Stimulated activated CD4-positive, alpha-beta T cell treated with anti-CD3 and anti-CD28 coated beads, Interleukin-4, amount 100 ng/mL, for 4 hours (primary cell): ENCODE measurements at regions not wholly inside any gene's neighbourhood (a gene's known extent, or its start where the extent isn't known, plus 50 kb on each side); places are given as distances from the start of the nearest gene placed in this dataset.
"Not testable (repeated sequence)": the region's sequence is repeated elsewhere in the genome, so short reads cannot be mapped to it uniquely, and the experiment has no call there.

Source experiments
- DNase-seq, 2 experiments: peaks; one replicate each; pipeline ENCODE4 v3.0.0-alpha.2; 2020

DNA sequence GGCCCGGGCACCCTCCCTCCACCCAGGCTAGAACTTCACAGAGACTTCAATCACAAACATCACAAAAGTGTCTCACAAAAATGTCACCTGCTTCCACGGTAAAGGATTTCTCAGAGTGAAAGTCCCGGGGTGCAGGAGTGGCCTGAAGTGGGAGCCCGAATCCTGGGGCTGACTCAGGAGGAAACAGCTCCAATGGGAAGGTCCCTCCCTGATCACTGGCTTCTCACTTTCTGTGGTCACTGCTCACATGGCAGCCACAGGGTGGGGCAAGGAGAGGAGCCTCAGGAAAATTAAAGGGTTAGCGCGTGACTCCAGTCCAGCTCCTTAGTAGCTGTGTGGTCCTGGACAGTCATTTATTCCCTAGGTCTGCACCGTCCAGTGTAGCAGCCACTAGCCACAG, 564.5 kb upstream of the B3GAT1 start:
- DNase-seq: no peak

DNA sequence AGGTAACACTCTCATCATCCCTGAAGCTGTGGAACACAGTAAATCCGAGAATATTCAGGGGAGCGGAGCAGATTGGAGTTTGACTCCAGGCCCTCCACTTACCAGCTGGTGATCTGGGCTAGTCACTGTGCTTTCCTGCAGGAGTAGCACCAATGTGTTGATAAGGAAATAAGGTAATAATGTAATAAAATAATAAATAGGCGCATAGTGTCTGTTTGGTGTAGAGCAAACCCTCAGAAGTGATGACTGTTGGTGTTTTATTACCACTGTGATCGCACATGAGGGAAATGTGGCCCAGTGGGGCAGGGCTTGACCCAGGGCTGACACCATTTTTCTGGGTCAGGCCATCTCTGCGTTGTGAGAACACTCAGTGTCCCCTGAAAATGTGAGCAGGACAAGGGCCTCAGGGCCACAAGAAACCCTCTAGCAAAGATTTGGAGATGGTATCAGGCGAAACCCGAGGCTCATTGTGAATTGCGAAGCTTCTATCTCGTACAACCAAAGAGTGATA, 563.9 kb upstream of the B3GAT1 start:
- no peak for DNase-seq

DNA sequence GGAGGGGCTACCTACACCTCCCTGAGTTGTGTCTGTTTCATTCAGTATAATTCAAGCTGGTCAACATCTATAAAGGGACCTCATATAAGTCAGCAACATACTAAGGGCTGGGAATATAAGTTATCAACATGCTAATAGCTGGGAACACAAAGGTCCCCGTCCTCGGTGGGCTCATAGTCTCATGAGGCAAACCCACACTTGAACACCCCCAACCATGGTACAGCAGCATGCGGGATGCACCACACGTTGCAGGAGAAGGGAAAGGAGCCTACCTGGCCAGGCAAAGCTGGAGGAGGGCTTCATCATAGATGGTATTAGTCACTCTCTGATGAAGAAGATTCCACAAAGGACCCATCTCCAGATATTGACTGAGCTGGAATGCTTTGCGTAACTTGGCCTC, 561.8 kb upstream of the B3GAT1 start:
- no peak for DNase-seq

DNA sequence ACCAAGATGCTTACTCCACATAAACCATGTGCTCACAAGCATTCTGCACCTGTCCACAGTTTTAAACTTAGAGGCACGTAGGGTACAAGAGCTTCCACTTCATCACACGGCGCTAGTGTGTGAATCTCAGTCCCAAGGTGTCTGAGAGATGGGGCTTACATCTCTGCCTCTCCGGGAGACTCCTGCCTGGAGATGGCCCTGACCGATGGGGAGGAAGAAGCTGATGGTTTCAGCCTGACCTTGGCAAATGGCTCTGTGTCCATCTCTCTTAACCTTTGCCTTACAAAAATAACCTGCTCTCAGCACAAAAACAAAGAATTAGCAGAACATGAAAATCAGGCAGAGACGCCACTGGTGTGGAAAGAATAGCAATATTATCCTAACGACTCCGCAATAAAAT, 559.3 kb upstream of the B3GAT1 start:
- DNase-seq: no peak

DNA sequence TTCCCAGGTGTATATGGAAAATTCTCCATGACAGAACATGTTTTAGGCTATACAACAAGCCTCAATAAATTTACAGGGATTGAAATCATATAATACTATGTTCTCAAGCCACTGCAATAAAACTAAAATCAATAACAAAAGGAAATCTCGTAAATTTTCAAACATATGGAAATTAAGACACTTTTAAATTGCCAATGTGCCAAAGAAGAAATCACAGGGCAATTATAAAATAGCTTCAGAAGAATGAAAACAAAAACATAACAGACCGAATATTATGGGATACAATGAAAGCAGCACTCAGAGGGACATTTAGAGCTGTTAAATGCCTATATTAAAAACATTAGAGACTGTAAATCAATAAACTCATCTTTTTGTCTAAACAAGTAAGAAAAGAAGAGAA, 555.7 kb upstream of the B3GAT1 start:
- DNase-seq: no peak

DNA sequence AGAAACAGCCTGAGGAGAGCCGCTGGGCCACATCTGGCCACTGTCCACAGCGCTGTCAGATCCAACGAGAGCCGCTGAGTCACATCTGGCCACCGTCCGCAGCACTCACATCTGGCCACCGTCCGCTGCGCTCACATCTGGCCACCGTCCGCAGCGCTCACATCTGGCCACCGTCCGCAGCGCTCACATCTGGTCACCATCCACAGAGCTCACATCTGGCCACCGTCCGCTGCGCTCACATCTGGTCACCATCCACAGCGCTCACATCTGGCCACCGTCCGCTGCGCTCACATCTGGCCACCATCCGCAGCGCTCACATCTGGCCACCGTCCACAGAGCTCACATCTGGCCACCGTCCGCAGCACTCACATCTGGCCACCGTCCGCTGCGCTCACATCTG, 549.3 kb upstream of the B3GAT1 start:
- DNase-seq: not testable (repeated sequence)

DNA sequence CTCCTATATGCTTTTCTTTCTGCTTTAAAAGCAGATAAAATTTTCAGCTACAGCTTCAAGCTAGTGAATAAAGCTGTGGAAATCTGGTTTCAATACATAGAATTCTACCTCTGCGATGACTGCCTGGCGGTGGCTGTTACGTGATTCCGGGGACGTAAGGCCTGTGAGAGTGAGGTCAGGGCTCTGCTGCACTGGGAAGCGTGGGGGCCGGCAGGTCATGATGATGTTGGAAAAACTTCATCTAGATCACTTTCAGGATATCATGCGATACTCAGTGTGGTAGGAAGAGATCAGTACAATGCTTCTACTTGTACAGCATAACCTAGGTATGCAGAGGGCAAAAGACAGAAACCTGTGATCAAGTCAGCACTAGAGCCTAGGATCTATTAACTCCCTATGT, 546.8 kb upstream of the B3GAT1 start:
- DNase-seq: no peak

DNA sequence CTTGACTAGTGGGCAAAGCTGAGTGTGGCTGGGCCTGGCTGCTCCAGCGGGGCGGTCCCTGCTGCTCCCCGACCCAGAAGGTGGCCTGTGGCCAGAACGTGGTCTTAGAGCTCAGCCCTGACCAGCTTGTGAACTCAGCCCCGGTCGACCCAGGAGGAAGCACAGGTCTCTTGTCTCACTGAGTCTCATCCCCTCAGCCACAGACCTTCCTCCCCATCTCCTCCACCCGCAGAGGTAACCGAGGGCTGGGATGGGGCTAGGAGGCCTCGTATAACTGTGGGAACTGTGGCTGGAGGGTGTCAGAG, 546.2 kb upstream of the B3GAT1 start:
- DNase-seq: no peak

DNA sequence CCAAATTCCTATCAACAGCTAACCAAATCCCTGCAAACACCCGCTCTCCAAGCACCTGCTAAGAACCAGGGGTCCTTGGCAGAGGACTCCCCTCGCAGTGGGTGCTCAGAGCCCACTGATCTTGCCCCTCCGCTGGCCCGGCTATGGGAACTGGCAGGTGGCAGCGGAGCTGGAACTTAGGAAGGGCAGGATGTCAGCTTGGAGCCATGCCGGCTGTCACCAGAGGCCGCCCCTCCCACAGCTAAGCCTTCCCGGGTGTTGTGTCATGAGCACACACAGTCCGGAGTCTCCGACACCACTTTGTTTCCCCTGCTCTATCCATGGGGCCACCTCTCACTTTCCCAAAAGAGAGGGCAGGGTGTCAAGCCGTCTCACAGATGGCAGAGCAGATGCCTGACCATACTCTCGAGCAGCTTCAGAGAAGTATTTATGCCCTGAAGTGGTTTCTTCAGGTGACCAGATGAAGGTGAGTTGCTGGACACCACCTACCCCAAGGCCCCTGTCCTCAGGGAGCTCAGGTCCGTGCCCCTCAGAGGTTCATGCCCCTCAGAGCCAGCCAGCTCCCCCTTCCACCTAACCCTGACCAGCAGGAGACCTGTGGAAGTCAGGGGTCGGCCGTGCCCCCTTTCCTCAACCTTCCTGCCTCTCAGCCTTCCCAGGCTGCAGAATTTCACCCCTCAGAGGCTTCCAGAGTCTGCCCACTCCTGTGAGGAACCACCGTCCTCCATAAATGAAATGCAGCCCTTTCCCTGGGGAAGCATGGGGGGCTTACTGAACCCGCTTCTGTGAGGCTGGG, 545.7 kb upstream of the B3GAT1 start:
- DNase-seq: no peak

DNA sequence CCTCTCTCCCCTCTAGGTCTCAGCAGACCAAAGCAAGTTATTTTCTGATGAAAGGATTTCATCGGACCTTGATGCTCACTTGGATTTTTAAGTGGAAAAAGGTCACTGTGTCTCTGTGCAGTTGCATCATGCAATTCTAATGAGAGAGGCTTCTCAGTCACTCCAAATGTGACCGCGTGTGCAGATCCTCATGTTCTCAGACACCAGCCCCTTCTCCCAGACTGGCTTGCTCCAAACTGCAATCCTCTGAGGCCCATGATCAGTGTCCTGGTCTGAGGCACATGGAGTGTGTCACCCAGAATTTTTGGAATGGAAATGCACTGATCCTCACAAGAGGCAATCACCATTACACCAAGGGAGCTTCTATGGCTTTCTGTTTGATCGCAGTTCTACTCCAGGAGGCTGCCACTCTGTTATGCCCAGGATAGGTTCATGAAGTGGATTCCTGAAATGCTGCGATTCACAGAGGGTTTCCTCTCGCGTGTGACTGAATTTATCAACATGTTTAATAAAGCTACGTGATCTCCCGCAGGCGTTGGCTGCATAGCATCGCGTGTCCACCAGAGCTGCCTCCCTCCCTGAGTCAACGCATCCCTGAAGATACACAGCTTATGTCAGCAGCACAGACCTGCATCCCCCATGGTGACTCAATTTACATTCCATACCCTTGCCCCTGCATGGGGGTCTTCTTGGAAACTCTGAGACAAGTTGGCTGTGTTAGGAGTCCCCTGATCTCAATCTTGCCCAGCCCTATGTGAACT, 544.6 kb upstream of the B3GAT1 start:
- DNase-seq: no peak

DNA sequence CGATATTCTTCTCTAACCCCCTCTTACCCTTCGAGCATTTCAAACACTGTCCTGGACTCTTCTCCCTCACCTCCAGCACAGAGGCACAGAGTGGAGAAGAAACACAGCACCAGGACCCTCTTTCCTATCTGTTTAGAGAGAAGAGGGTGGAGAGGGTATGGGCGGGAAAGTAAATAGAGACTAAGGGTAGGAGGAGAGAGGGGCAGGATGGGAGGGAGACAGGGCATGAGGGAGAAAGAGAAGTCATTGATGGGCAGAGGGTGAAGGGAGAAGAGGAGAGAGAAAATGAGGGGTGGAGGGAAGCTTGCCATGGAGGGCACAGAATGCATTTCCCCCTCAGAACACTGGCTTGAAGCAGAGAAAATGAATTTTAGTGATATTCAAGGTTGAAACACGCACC, 543.9 kb upstream of the B3GAT1 start:
- DNase-seq: not testable (repeated sequence)

DNA sequence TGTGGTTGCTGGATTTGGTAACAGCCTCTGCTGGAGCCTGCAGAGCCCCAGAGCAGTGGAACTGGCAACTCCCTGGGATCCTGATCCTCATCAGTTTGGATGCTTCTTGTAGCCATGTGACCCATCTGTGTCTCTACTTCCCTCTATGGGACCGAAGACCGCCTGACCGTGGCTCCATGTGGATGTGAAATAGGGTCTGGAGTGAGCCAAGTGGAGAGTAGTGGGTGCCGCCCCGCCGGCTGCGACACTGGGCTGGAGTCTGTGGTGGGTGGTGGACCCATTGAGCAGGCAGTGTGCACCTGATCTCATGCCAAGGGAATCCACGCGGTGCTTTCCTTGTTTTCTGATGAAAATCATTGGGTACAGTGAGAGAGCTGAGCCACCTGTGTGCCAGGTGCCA, 543.2 kb upstream of the B3GAT1 start:
- no peak for DNase-seq

DNA sequence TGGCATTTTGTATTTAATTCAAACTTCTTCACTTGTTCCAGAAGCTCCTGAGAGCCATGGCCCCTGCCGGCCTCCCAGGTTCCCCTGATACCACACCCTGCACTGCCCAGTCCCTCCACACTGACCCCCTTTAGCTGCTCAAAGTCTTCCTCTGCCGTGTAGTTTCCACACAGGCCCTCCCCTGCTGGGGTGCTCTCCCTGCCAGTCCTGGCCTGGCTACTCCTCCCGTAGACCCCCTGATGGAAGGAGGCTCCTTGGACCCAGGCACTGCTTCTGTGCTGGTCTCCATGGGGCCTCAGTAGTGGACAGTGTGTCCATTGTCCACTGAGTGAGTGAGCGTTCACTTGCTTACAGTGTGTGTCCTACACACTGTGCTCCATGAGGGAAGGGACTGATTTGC, 542.4 kb upstream of the B3GAT1 start:
- not testable (repeated sequence) for DNase-seq

DNA sequence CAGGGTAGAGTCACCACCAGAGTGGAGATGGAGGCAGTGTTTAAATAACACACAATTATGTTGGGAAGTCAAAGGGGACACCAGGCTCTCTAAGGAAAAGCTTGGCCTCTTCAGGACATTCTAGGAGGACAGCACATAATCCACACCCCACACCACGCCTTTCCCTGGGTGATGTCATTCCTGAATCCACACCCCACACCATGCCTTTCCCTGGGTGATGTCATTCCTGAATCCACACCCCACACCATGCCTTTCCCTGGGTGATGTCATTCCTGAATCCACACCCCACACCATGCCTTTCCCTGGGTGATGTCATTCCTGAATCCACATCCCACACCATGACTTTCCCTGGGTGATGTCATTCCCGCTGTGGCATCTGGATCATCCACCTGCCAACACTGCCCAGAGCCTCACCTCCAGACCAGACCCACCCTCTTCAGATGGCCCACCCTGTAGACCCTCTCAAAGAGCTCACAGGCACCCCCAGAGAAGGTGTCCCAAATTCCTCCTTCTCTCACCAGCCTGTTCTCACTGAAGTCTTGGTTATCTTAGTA, 541.5 kb upstream of the B3GAT1 start:
- not testable (repeated sequence) for DNase-seq

DNA sequence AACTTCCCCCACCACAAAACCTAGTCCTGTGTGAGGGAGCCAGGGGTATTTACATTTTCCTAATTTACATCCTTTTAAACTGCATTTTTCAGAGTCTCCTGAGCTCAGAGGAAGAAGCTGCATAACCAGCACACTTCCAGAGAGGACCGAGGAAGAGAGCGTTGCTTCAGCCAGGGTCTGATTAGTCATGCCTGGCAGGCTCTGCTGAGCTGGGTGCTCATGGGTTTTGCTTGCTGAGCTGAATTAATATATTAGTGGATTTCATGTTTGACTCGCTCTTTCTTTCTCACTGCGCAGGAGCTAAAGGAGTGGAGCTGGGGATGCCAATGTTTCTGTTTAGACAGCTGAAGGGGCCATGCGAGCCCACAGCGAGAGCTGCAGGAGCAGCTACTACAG, 539.3 kb upstream of the B3GAT1 start:
- DNase-seq: no peak

DNA sequence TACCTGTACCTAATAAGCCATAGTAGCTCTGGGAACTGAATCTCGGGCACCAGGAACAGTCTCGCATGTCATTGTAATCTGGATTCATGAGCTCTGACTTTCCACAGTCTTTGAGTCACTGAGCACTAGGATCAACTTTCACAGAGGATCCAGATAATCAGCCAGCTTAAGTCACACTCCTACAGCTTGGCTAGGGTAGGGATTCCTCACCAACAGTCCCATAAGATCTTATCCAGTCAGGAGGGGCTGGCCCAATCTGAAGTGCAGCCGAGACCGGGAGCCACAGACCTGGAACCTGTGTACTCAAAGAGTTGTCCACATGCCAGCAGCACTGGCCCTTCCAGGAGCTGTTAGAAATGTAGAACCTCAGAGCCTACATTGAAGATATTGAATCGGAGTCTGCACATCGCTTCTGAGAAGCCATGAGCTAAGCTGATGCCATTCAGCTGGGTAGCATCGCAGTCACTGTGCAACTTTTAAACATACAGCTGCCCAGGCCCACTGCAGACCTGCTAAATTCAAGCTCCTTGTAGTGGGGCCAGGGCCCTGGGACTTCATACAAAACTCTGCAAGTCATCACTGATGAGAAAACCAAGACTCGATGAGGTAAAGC, 538.8 kb upstream of the B3GAT1 start:
- no peak for DNase-seq

DNA sequence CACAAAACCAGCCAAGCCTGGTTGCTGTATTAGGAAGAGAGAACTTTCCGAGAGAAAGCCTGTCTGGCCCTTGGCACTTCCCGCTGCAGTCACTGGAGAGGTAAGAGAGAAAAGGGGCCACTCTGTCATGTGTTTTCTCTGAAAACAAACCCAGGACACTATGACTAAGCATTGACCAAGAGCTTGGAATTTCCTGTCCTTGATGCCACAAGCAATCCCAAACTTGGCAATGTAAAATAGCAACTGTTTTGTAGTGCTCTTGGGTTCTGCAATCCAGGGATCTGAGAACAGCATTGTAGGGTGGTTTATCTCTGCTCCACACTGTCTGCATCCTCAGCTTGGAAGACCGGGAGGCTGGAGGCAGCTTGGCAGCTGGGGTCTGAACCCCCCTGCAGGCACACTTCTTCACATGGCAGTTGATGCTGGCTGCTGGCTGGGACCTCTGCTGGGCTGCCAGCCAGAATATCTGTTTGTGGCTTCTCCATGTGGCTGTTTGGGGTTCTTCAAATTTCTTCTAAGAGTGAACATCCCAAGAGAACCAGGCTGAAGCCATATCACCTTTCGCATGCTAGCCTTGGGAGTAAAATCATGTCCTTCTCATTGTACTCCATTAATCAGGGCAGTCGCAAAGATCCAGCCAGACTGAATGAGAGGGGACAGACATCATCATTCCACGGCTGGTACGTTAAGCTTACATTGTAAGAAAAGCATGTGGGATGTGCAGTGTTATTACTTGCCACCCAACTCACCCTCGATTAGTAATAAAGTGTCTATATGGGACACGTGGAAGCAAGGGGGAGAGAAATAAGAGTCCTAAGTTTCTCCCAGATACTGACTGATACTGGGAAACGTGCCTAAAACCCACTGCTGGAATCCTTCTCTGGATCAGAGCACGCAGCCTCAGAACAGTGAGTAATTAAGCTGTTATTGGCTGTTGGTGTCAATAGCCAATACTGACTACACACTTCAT, 537.4 kb upstream of the B3GAT1 start:
- DNase-seq: no peak

DNA sequence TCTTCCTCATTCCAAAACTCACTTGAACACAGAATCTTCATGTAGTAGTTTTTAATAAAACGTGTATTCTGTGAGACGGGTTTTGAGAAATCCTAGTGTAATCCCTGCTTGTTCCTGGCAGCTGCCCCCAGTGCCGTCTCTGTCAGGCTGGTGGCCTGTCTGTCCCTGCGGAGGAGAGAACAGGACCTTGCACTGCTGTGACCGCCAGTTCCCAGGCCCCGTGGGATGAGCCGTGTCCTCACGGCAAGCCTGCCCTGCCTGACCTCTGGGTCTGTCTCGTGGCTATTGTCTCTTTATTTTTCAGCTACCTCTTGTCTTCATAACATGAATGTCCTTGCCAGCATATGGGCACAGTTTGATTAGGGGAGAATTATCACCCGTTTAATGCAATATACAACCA, 535.5 kb upstream of the B3GAT1 start:
- DNase-seq: no peak

DNA sequence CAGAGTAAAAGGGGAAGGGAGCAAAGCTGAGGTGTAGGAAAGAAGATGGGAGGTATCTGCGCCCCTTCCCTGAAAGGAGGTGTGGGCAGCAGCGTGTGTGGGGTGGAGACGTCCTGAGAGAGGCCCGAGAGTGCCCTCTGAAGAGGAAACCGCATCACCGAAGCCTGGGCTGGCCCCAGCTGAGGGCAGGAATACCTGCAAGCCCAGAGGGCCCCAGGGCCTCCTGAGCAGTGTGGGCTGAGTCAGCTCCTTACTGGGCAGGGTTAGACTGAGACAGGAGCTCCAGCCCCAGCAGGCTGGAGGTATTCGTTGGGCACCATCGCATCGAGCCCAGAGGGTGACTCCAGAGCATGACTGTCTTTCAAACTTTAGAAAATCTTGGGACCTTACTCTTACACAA, 534.0 kb upstream of the B3GAT1 start:
- no peak for DNase-seq

DNA sequence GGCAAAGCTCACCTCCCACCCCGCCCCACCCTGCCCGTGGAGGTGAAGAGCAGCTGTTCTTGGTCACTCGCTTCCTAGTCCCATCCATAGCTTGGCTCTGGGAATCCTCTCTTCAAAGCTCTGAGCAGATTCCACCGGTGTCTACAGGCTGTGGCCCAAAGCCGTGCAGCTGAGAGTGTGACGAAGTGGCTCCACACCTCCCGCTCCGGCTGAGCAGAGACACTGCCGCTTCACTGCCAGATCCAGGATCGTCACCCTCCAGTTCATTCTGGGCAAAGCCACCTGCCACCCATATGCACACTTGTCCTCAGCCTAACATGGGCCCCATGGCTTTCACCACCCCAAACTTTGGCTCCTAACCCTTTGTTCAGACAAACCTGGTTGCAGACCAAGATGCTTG, 532.9 kb upstream of the B3GAT1 start:
- DNase-seq: no peak

DNA sequence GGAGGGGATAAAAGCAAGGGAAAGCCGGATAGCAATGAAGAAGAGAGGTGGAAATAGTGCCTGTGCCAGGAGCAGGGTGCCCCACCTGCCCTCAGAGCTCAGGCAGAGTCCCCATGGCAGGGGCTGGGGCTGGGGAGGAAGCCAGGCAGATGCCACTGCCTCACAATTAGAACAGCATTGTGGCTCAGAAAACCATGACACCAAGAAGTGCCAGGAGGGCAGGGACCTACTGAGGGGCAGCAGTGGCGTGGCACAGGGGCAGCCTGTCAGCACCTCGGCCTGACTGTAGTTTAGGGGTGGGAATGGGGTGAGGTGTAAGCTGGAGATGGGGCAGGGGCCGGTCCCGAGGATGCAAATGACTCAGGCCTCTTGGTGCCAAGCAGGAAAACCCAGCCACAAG, 532.1 kb upstream of the B3GAT1 start:
- no peak for DNase-seq

DNA sequence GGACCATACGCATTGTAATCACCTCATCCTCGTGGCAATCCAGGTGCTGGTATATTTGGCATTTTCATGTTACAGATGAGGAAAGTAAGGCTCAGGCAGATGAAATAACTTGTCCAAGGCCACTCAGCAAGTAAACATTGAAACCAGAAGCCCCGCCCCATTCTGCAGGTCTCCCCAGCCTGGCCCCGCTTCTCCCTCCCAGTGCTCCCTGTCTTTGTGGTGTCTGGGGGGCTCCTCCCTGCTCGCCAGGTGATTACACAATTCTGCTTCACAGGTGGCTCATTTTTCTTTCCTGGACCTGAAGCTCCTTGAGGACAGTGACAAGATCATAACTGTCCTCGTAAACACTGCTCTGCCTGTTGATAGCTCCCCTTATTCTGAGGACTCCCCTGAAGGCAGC, 531.5 kb upstream of the B3GAT1 start:
- DNase-seq: no peak

DNA sequence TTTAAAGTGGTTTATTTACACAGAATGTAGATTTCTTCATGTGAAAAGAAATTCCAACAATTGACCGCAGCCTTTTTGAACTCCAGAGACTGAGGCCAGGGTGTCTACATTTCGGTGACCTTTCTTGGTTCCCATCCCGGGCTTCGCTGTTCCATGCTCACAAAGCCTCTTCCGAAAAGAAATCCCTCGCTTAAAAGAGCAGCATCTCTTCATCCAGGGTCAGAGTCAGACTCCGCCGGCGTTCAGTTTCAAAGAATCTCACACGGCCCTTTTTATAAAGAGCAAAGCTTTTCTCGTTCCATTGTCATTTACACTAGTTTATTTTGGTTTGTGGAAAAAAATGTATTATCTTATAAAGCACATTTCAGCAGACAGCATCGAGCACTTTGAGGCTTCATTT, 530.6 kb upstream of the B3GAT1 start:
- no peak for DNase-seq
